MM.1S (cell line): ENCODE measurements at regions not wholly inside any gene's neighbourhood (a gene's known extent, or its start where the extent isn't known, plus 50 kb on each side); places are given as distances from the start of the nearest gene placed in this dataset.
A peak's percentile ranks its signal among the peaks of the same experiment; 100 is the strongest.

Source experiments
- DNase-seq: peaks from one replicate; pipeline ENCODE4 v3.0.0-alpha.2; 2015
- H2AFZ ChIP-seq: fragments of 300-600 bp; sonication (generic); 2 replicates; pipeline ENCODE4 v1.6.0; 2016; ENCODE audit warnings: antibody characterized with exemption, low read length
- H3F3A ChIP-seq: fragments of 300-600 bp; sonication (generic); 2 replicates; pipeline ENCODE4 v1.6.1; 2016; ENCODE audit warnings: mild to moderate bottlenecking, antibody characterized with exemption, low read length, moderate library complexity, mixed read lengths; ENCODE audit not compliant: insufficient read depth
- H3K27ac ChIP-seq: fragments of 300-600 bp; sonication (generic); 2 replicates; pipeline ENCODE4 v1.5.1; 2016; ENCODE audit warnings: mild to moderate bottlenecking, low read length
- H3K27me3 ChIP-seq: fragments of 300-600 bp; sonication (generic); replicated peaks from 2 replicates; pipeline ENCODE4 v1.6.0; 2016; ENCODE audit warnings: low read length; ENCODE audit not compliant: insufficient read depth
- H3K36me3 ChIP-seq: fragments of 300-600 bp; sonication (generic); replicated peaks from 2 replicates; pipeline ENCODE4 v1.6.1; 2016; ENCODE audit warnings: mild to moderate bottlenecking, low read length, mixed read lengths; ENCODE audit not compliant: insufficient read depth
- H3K4me1 ChIP-seq: fragments of 300-600 bp; sonication (generic); 2 replicates; pipeline ENCODE4 v1.6.1; 2016; ENCODE audit warnings: low read length, mixed read lengths
- H3K4me2 ChIP-seq: fragments of 300-600 bp; sonication (generic); 2 replicates; pipeline ENCODE4 v1.6.0; 2016; ENCODE audit warnings: low read depth, low read length
- H3K4me3 ChIP-seq: fragments of 300-600 bp; sonication (generic); 2 replicates; pipeline ENCODE4 v1.5.1; 2016; ENCODE audit warnings: low read length, mixed read lengths
- H3K79me2 ChIP-seq: fragments of 300-600 bp; sonication (generic); 2 replicates; pipeline ENCODE4 v1.6.1; 2016; ENCODE audit warnings: mixed run types, low read length, mixed read lengths
- H3K9ac ChIP-seq: fragments of 300-600 bp; sonication (generic); 2 replicates; pipeline ENCODE4 v1.6.1; 2016; ENCODE audit warnings: low read length, mixed read lengths
- H3K9me2 ChIP-seq: fragments of 300-600 bp; sonication (generic); replicated peaks from 2 replicates; pipeline ENCODE4 v1.6.1; 2016; ENCODE audit warnings: mild to moderate bottlenecking, low read length, mixed read lengths; ENCODE audit not compliant: insufficient read depth
- H3K9me3 ChIP-seq: fragments of 300-600 bp; sonication (generic); replicated peaks from 2 replicates; pipeline ENCODE4 v1.6.1; 2016; ENCODE audit warnings: mild to moderate bottlenecking, low read length, mixed read lengths; ENCODE audit not compliant: insufficient read depth
- H4K20me1 ChIP-seq: fragments of 300-600 bp; sonication (generic); 2 replicates; pipeline ENCODE4 v1.6.1; 2016; ENCODE audit warnings: mild to moderate bottlenecking, low read length, moderate library complexity, mixed read lengths; ENCODE audit not compliant: insufficient read depth
- EZH2 ChIP-seq: fragments of 300-600 bp; sonication (generic); optimal IDR thresholded peaks from 2 replicates; pipeline ENCODE3; 2017; ENCODE audit warnings: low read depth, mild to moderate bottlenecking, antibody characterized with exemption, low read length, mixed read lengths
- EZH2phosphoT487 ChIP-seq: fragments of 300-600 bp; sonication (generic); IDR thresholded peaks from 2 replicates; pipeline ENCODE4 v1.6.1; 2018; ENCODE audit warnings: antibody characterized with exemption, low read length
- TF ChIP-seq, protein P1 (sequence below): fragments of 300-600 bp; sonication (generic); IDR thresholded peaks from 2 replicates; pipeline ENCODE4 v1.5.1; 2016; ENCODE audit warnings: antibody characterized with exemption, low read length, mixed read lengths

GRCh38 chrX:63566856-63567255, 215.7 kb upstream of the SPIN4 start:
- H3K27me3 ChIP-seq = no peaks in the 10 kb centered on the region
- H2AFZ ChIP-seq = no peak overlapping the region
- TF ChIP-seq, protein P1, sequence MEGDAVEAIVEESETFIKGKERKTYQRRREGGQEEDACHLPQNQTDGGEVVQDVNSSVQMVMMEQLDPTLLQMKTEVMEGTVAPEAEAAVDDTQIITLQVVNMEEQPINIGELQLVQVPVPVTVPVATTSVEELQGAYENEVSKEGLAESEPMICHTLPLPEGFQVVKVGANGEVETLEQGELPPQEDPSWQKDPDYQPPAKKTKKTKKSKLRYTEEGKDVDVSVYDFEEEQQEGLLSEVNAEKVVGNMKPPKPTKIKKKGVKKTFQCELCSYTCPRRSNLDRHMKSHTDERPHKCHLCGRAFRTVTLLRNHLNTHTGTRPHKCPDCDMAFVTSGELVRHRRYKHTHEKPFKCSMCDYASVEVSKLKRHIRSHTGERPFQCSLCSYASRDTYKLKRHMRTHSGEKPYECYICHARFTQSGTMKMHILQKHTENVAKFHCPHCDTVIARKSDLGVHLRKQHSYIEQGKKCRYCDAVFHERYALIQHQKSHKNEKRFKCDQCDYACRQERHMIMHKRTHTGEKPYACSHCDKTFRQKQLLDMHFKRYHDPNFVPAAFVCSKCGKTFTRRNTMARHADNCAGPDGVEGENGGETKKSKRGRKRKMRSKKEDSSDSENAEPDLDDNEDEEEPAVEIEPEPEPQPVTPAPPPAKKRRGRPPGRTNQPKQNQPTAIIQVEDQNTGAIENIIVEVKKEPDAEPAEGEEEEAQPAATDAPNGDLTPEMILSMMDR = no peak
- TF ChIP-seq EZH2phosphoT487 = no peak
- TF ChIP-seq EZH2 = no peak
- no peaks in the 10 kb centered on the region for H3F3A ChIP-seq
- no peaks in the 10 kb centered on the region for H4K20me1 ChIP-seq
- no peaks in the 10 kb centered on the region for H3K4me1 ChIP-seq
- no peak for DNase-seq
- H3K9ac ChIP-seq = no peak overlapping the region
- no peaks in the 10 kb centered on the region for H3K9me2 ChIP-seq
- H3K4me3 ChIP-seq = no peak overlapping the region
- H3K4me2 ChIP-seq = no peak overlapping the region
- H3K79me2 ChIP-seq = no peaks in the 10 kb centered on the region
- no peaks in the 10 kb centered on the region for H3K36me3 ChIP-seq
- H3K27ac ChIP-seq = no peak overlapping the region
- H3K9me3 ChIP-seq = no peaks in the 10 kb centered on the region

GRCh38 chrX:63561425-63561824, 210.3 kb upstream of the SPIN4 start:
- Histone ChIP-seq H3K27me3 (no peaks in the 10 kb centered on the region), H3K4me2 (peak overlapping the region; percentile 67), H3F3A (no peaks in the 10 kb centered on the region), H3K9me2 (no peaks in the 10 kb centered on the region), H4K20me1 (no peaks in the 10 kb centered on the region), H3K27ac (no peak overlapping the region), H3K9ac (peak overlapping the region; percentile 53; the same call in 1 of the 2 replicates), H2AFZ (peak overlapping the region; percentile 86), H3K36me3 (no peaks in the 10 kb centered on the region), H3K4me3 (peak overlapping the region; percentile 77), H3K79me2 (peaks cover 2% of the 10 kb centered on the region; the same call in 1 of the 2 replicates), H3K9me3 (no peaks in the 10 kb centered on the region), H3K4me1 (0 out of 2 replicates have a peak, but pooled peaks cover 3% of the 10 kb centered on the region)
- peak; percentile 6 for DNase-seq
- TF ChIP-seq, protein P1 = no peak
- TF ChIP-seq EZH2 = no peak
- TF ChIP-seq EZH2phosphoT487 = no peak

- peak overlapping the region; percentile 67 for H3K4me2 ChIP-seq
- H3K27ac ChIP-seq = peak overlapping the region; percentile 30; the same call in 1 of the 2 replicates
- H4K20me1 ChIP-seq = no peaks in the 10 kb centered on the region
- peak overlapping the region; percentile 53; the same call in 1 of the 2 replicates for H3K9ac ChIP-seq
- H3K79me2 ChIP-seq = peaks cover 2% of the 10 kb centered on the region; the same call in 1 of the 2 replicates
- H3F3A ChIP-seq = no peaks in the 10 kb centered on the region
- no peaks in the 10 kb centered on the region for H3K36me3 ChIP-seq
- no peaks in the 10 kb centered on the region for H3K9me3 ChIP-seq
- H2AFZ ChIP-seq = peak overlapping the region; percentile 86
- peak; percentile 75 for DNase-seq
- TF ChIP-seq EZH2phosphoT487 (no peak), EZH2 (no peak)
- TF ChIP-seq, protein P1 = no peak
- H3K9me2 ChIP-seq = no peaks in the 10 kb centered on the region
- no peaks in the 10 kb centered on the region for H3K27me3 ChIP-seq
- peak overlapping the region; percentile 77 for H3K4me3 ChIP-seq
- H3K4me1 ChIP-seq = 0 out of 2 replicates have a peak, but pooled peaks cover 3% of the 10 kb centered on the region
These were observed 209.6 kb upstream of the SPIN4 start for GRCh38 chrX:63560601-63561218.
